HepG2 (cell line): ENCODE measurements at regions not wholly inside any gene's neighbourhood (a gene's known extent, or its start where the extent isn't known, plus 50 kb on each side); places are given as distances from the start of the nearest gene placed in this dataset.
A peak's percentile ranks its signal among the peaks of the same experiment; 100 is the strongest.

ENCODE experiments used
- ATAC-seq: fragments of 200-7000 bp; cut with Tn5 transposase; 3 replicates; pipeline ENCODE4 v1.9.1; 2020; ENCODE audit warnings: mild to moderate bottlenecking, moderate library complexity
- BruUV-seq: library from RNA; stranded (reverse); fragments of 400-500 nt; replicated peaks from 2 replicates; lab custom pipeline; 2021; lab: Mats Ljungman, UMichigan
- CTCF ChIA-PET: fragments of 300-600 bp; formaldehyde crosslinking; extraction: SDS; loops from one replicate; lab custom pipeline; 2021; ENCODE audit warnings: low total read pairs, inconsistent platforms, low intra/inter-chr PET ratio; lab: Yijun Ruan, JAX
- POLR2A ChIA-PET: fragments of 350-600 bp; sonication (Branson Sonifier 250); formaldehyde crosslinking; loops from one replicate; lab custom pipeline; 2020; ENCODE audit warnings: antibody characterized with exemption, inconsistent platforms; lab: Yijun Ruan, JAX
- DNase-seq: peaks from one replicate; pipeline ENCODE4 v3.0.0-alpha.2; 2015; ENCODE audit warnings: low spot score
- FAIRE-seq: peaks from 3 replicates; lab custom pipeline; 2011; peaks lifted over from hg19 to GRCh38; lab: Jason Lieb, UNC
- H2AFZ ChIP-seq: one replicate; pipeline ENCODE4 v1.6.1; 2011; ENCODE audit warnings: low read length, inconsistent platforms
- H3K27ac ChIP-seq: fragments of 300-600 bp; 3 replicates; pipeline ENCODE4 v1.8.0; 2011; ENCODE audit warnings: mixed run types, mild to moderate bottlenecking, mixed read lengths, low read length, inconsistent platforms; ENCODE audit not compliant: insufficient read depth; ENCODE audit errors: extremely low read length
- H3K27me3 ChIP-seq, 2 experiments: fragments of 200-600 bp in 1 of 2; 2 replicates in 1 of 2; 3 replicates in 1 of 2; pipeline versions ENCODE4 v1.6.0 to v1.8.0; 2011; ENCODE audit warnings: low read length in 2 of 2, mild to moderate bottlenecking in 2 of 2, moderate library complexity in 2 of 2, inconsistent platforms in 1 of 2; ENCODE audit not compliant: insufficient read depth in 2 of 2, control insufficient read depth in 1 of 2
- H3K36me3 ChIP-seq, 2 experiments: fragments of 200-600 bp in 1 of 2; replicated peaks in 1 of 2; 2 replicates in 1 of 2; 3 replicates in 1 of 2; pipeline versions ENCODE4 v1.5.1 to v1.8.0; 2011; ENCODE audit warnings: low read length in 2 of 2, inconsistent platforms in 1 of 2; ENCODE audit not compliant: insufficient read depth in 2 of 2, control insufficient read depth in 1 of 2
- H3K4me1 ChIP-seq: 2 replicates; pipeline ENCODE4 v1.5.1; 2012; ENCODE audit warnings: low read length, inconsistent platforms; ENCODE audit not compliant: insufficient read depth
- H3K4me2 ChIP-seq: 2 replicates; pipeline ENCODE4 v1.6.0; 2011; ENCODE audit warnings: low read depth, low read length, inconsistent platforms
- H3K4me3 ChIP-seq, 3 experiments: fragments of 200-600 bp in 1 of 3; sonication (generic), shearing (Covaris generic) in 1 of 3; replicated peaks in 1 of 3; 2 replicates each; pipeline ENCODE4 v1.5.1; 2011 to 2016; ENCODE audit warnings: low read length in 3 of 3, inconsistent platforms in 2 of 3, low read depth in 2 of 3, mild to moderate bottlenecking in 2 of 3, control low read depth in 1 of 3, mixed read lengths in 1 of 3; ENCODE audit not compliant: insufficient read depth in 1 of 3
- H3K79me2 ChIP-seq: one replicate; pipeline ENCODE4 v1.6.1; 2011; ENCODE audit warnings: low read length, inconsistent platforms; ENCODE audit not compliant: insufficient read depth
- H3K9ac ChIP-seq: 2 replicates; pipeline ENCODE4 v1.6.0; 2011; ENCODE audit warnings: mild to moderate bottlenecking, low read depth, low read length, inconsistent platforms; ENCODE audit not compliant: insufficient read depth
- H3K9me3 ChIP-seq: 2 replicates; pipeline ENCODE4 v1.5.1; 2012; ENCODE audit warnings: mild to moderate bottlenecking, low read length
- H4K20me1 ChIP-seq: 2 replicates; pipeline ENCODE4 v1.6.0; 2011; ENCODE audit warnings: inconsistent platforms, mild to moderate bottlenecking, low read length, moderate library complexity; ENCODE audit not compliant: insufficient read depth
- BCL3 ChIP-seq: sonication (generic); formaldehyde crosslinking; IDR thresholded peaks from 2 replicates; pipeline ENCODE4 v1.5.1; 2020; ENCODE audit warnings: mild to moderate bottlenecking, missing genetic modification reagents, moderate library complexity
- CSRNP2 ChIP-seq: sonication (generic); formaldehyde crosslinking; conservative IDR thresholded peaks from 2 replicates; pipeline ENCODE4 v1.8.0; 2022; ENCODE audit warnings: low read depth, missing genetic modification reagents
- E2F1 ChIP-seq: sonication (generic); formaldehyde crosslinking; IDR thresholded peaks from 2 replicates; pipeline ENCODE4 v1.5.0; 2020; ENCODE audit warnings: missing genetic modification reagents
- ISL2 ChIP-seq: sonication (generic); formaldehyde crosslinking; IDR thresholded peaks from 2 replicates; pipeline ENCODE4 v1.5.0; 2020; ENCODE audit warnings: missing genetic modification reagents
- MED1 ChIP-seq: sonication (generic); formaldehyde crosslinking; IDR thresholded peaks from 2 replicates; pipeline ENCODE4 v1.4.0; 2020; ENCODE audit warnings: missing genetic modification reagents
- NFYC ChIP-seq: IDR thresholded peaks from 2 replicates; pipeline ENCODE4 v1.6.1; 2016; ENCODE audit warnings: missing genetic modification reagents, missing compliant biosample characterization
- SKIL ChIP-seq: sonication (generic); formaldehyde crosslinking; IDR thresholded peaks from 2 replicates; pipeline ENCODE4 v1.8.0; 2022; ENCODE audit warnings: missing genetic modification reagents, mild to moderate bottlenecking, moderate library complexity, borderline replicate concordance
- TBP ChIP-seq: sonication (generic); formaldehyde crosslinking; IDR thresholded peaks from 2 replicates; pipeline ENCODE4 v1.5.0; 2020; ENCODE audit warnings: missing genetic modification reagents
- ZBTB26 ChIP-seq: IDR thresholded peaks from 2 replicates; pipeline ENCODE4 v1.6.1; 2016; ENCODE audit warnings: missing compliant biosample characterization, missing genetic modification reagents, borderline replicate concordance
- ZFP36 ChIP-seq: fragments of 150-350 bp; IDR thresholded peaks from 2 replicates; pipeline ENCODE4 v1.6.1; 2018; ENCODE audit warnings: borderline replicate concordance, low read length, low read depth; ENCODE audit not compliant: partially characterized antibody
- ZNF263 ChIP-seq: sonication (generic); formaldehyde crosslinking; IDR thresholded peaks from 2 replicates; pipeline ENCODE4 v1.4.0; 2020; ENCODE audit warnings: missing genetic modification reagents
- ZNF605 ChIP-seq: sonication (generic); formaldehyde crosslinking; IDR thresholded peaks from 2 replicates; pipeline ENCODE4 v1.8.0; 2022; ENCODE audit warnings: mild to moderate bottlenecking, missing genetic modification reagents
- WGBS: methylation state at CpG from one replicate; pipeline ENCODE4 v1.1.6; 2017; ENCODE audit warnings: low lambda C conversion rate; 5-methylcytosine and 5-hydroxymethylcytosine counted together
- in situ Hi-C: cut with HindIII; loops from 2 replicates; pipeline ENCODE4 v1.10.0; 2017; ENCODE audit warnings: low pct_unique_long_range_greater_than_20kb; ENCODE audit not compliant: extremely low pct_ligation_motif_present
- intact Hi-C: fragments of 100-400 bp; cut with micrococcal nuclease; formaldehyde crosslinking; loops from one replicate; pipeline ENCODE4 v1.10.0; 2022; ENCODE audit not compliant: unreplicated experiment

- TF ChIP-seq BCL3 (CRISPR knock-in tag) (no peak), ZNF263 (CRISPR knock-in tag) (peak; percentile 71; the same call in 1 of the 2 replicates), SKIL (0 out of 2 replicates have a peak, but pooled peaks have one; percentile 9)
Measured at GRCh38 chr2:241949736-241950412, 80.3 kb downstream of the RTP5 start (continued).

- H3K4me3 ChIP-seq, result peak overlapping the region in 1 of 3 experiments; percentile 29; a peak in 1 of 6 replicates
- 3% methylated on average over 35 of the region's 45 CpGs for WGBS
- no peaks in the 10 kb centered on the region for H3K36me3 ChIP-seq
- H3K4me1 ChIP-seq, result peaks cover 22% of the 10 kb centered on the region
- H3K27ac ChIP-seq, result no peak overlapping the region
- H4K20me1 ChIP-seq, result no peaks in the 10 kb centered on the region
- no peaks in the 10 kb centered on the region for H3K79me2 ChIP-seq
- H2AFZ ChIP-seq, result no peak overlapping the region
- no peak overlapping the region for H3K9ac ChIP-seq
- ChIA-PET CTCF (no interaction called here), POLR2A (no interaction called here)
- ATAC-seq (peak; percentile 84), FAIRE-seq (peak; percentile 92), DNase-seq (peak; percentile 71)
- no peaks in the 10 kb centered on the region for H3K9me3 ChIP-seq
- intact Hi-C loops, result loop anchor here (2.0 kb wide), 1 partner anchor 70 kb away; no protein-coding TSS in a partner anchor
- peak overlapping the region; percentile 25 for H3K4me2 ChIP-seq
- peaks cover 24 to 91% of the 10 kb centered on the region in 2 experiments for H3K27me3 ChIP-seq
- in situ Hi-C loops, result no loop called here
- no TSS peak for BruUV-seq
- TF ChIP-seq ZBTB26 (CRISPR knock-in tag) (peak; percentile 50; the same call in 1 of the 2 replicates), ZFP36 (peak; percentile 36), ZNF605 (CRISPR knock-in tag) (0 out of 2 replicates have a peak, but pooled peaks have one; percentile 47), E2F1 (CRISPR knock-in tag) (no peak), TBP (CRISPR knock-in tag) (0 out of 2 replicates have a peak, but pooled peaks have one; percentile 70), NFYC (CRISPR knock-in tag) (no peak), MED1 (peak; percentile 44; the same call in 1 of the 2 replicates), CSRNP2 (CRISPR knock-in tag) (no peak), ISL2 (CRISPR knock-in tag) (0 out of 2 replicates have a peak, but pooled peaks have one; percentile 25)
Measured at GRCh38 chr2:241950413-241951315, 81.1 kb downstream of the RTP5 start.
